Urinary bladder (tissue), 3 donors: ENCODE measurements at regions not wholly inside any gene's neighbourhood (a gene's known extent, or its start where the extent isn't known, plus 50 kb on each side); places are given as distances from the start of the nearest gene placed in this dataset.
"Not testable (repeated sequence)": the region's sequence is repeated elsewhere in the genome, so short reads cannot be mapped to it uniquely, and the experiment has no call there.

ENCODE experiments used
- DNase-seq: peaks from one replicate; pipeline ENCODE4 v3.0.0-alpha.2; 2015; ENCODE audit errors: extremely low spot score
- H3K27ac ChIP-seq: one replicate; pipeline ENCODE4 v1.5.1; 2013; ENCODE audit warnings: low read depth, mild to moderate bottlenecking, moderate library complexity
- H3K36me3 ChIP-seq: one replicate; pipeline ENCODE4 v1.6.1; 2013; ENCODE audit warnings: mild to moderate bottlenecking, moderate library complexity; ENCODE audit not compliant: insufficient read depth
- H3K4me1 ChIP-seq: one replicate; pipeline ENCODE4 v1.6.1; 2013; ENCODE audit warnings: mild to moderate bottlenecking, moderate library complexity; ENCODE audit not compliant: insufficient read depth
- H3K4me3 ChIP-seq: one replicate; pipeline ENCODE4 v1.5.1; 2013; ENCODE audit warnings: low read depth, low read length
- WGBS: extraction: QIAGEN DNeasy Blood & Tissue Kit; methylation state at CpG from one replicate; pipeline ENCODE4 v1.1.7; 2013; 5-methylcytosine and 5-hydroxymethylcytosine counted together
- donor health status: healthy with polysubstance abuse.
- donor health status: healthy.

DNA sequence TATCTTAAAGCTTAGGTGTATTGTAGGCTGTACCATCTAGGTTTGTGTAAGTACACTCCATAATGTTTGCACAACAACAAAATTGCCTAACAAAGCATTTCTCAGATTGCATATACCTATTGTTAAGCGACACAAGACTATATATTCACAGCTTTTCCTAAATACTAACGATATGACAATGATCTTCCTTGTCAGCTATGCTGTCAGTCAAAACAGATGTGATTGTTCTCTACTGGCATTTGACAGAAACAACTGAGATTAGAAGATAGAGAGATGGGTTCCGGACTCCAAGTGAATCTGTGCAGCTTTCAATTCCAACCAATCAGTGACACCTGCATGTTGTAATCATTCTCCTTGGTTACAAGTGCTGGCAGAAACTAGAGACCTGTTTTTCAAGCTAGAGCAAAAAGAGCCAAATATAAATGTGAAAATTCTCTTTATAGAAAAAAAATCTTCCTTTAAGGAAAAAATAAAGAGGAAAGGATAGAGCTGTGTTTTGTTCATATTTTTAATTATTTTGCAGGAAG lies 1232.3 kb upstream of the SLC39A10 start:
- 71% methylated on average over 3 of the region's 3 CpGs for WGBS

DNA sequence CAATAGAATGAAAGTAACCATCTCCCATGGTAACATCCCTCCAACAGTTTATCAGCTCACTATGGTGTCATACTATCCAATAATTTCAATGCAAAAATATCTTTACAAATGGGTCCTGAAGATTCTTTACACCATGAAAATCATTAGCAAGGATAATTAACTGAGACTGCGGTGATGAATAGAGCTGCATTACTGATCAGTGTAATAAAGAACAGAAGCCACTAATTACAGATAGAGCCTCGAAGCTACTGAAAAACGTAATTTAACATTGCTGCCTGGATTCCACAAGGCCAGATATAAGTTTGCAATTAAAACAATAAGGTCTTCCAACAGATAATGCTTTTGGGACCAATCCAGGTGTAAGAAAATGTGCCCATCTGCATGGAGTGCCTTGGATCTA lies 1245.8 kb upstream of the SLC39A10 start:
- WGBS: 76% methylated on average over 3 of the region's 3 CpGs
- no peaks in the 10 kb centered on the region for H3K36me3 ChIP-seq
- no peak overlapping the region for H3K27ac ChIP-seq
- no peak overlapping the region for H3K4me3 ChIP-seq
- DNase-seq: no peak
- no peaks in the 10 kb centered on the region for H3K4me1 ChIP-seq

More for the DNA sequence above, 1232.3 kb upstream of the SLC39A10 start:
- Histone ChIP-seq H3K4me1 (no peaks in the 10 kb centered on the region), H3K36me3 (no peaks in the 10 kb centered on the region), H3K4me3 (no peak overlapping the region), H3K27ac (no peak overlapping the region)
- DNase-seq: no peak

DNA sequence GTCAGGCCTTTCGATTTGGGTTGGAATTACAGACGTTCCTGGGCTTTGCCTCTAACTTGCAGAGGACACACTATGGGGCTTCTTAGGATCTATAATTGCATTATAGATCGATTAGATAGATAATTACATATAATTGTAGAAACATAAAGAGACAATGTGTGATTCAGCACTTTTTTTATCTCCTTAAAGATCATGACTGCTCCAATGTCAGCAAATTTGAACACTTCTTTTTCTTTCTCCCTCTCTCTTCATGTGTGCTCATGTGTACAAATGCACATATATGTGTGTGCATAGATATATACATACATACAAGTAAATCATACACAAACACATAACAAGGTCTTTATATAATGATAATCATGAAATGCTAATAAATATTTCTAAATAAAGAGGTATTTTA lies 1261.2 kb upstream of the SLC39A10 start:
- no peak overlapping the region for H3K27ac ChIP-seq
- H3K4me1 ChIP-seq: no peaks in the 10 kb centered on the region
- no peaks in the 10 kb centered on the region for H3K36me3 ChIP-seq
- no peak for DNase-seq
- H3K4me3 ChIP-seq: no peak overlapping the region
- WGBS: 80% methylated on average over 3 of the region's 3 CpGs

DNA sequence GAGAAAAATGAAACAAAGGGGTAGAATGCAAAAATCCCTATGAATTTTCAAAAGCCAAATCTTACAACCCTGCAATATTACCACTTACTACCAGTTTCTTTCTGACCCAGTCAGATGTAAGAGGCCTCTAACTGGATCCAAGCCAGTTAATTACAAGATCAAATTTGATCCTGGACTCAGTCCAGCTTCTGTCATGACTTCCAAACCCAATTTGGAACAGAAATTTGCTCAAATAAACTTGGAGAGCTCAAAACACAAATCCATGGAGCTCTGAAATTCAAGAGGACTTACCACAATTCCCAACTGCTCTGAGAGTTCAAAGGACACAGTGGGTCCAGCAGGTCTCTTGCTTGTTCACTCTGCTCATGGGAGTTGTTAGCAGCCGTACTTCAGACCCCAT lies 1271.7 kb upstream of the SLC39A10 start:
- Histone ChIP-seq H3K27ac (no peak overlapping the region), H3K4me3 (no peak overlapping the region), H3K36me3 (no peaks in the 10 kb centered on the region), H3K4me1 (no peaks in the 10 kb centered on the region)
- WGBS: 70% methylated on average over 1 of the region's 1 CpG
- no peak for DNase-seq

DNA sequence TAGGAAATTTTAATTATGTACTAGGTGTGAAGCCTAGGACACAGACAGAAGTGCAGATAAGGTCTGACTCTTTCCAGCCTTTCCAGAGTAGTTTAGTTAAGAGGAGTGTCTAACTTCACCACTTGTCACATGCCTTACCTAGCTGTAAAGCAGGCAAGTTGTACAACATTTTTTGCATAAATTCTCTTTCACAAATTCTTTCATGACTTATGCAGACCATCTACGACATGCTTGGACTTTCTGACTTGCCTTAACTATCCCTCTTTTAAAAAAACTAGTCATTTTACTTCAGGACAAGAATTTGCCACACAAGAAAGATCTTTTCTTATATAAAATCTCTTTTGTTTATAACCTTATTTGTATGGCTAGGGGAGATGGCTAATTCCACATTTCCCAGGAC lies 1273.6 kb upstream of the SLC39A10 start:
- H3K36me3 ChIP-seq: no peaks in the 10 kb centered on the region
- H3K4me1 ChIP-seq: no peaks in the 10 kb centered on the region
- 38% methylated on average over 1 of the region's 1 CpG for WGBS
- no peak overlapping the region for H3K27ac ChIP-seq
- no peak overlapping the region for H3K4me3 ChIP-seq
- no peak for DNase-seq

DNA sequence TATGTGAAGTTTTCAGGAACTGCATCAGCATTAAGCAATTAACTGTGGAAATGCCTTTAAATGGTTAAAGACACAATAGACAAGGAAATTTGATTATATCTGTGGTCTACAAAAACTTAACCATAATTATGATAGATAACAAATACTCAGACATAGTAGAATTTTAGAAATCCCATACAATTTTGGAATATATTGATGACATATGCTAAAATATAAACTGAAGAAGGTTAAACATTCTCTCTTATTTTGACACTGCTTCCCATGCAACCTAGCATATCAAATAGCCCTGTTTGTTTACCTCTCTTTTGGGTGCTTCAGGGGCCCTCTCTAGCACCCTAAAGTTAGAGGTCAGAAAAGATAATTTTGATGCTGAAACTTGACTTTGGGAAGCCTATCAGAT lies 1274.8 kb upstream of the SLC39A10 start:
- DNase-seq: no peak
- no peak overlapping the region for H3K4me3 ChIP-seq
- no peaks in the 10 kb centered on the region for H3K4me1 ChIP-seq
- H3K36me3 ChIP-seq: no peaks in the 10 kb centered on the region
- H3K27ac ChIP-seq: no peak overlapping the region

DNA sequence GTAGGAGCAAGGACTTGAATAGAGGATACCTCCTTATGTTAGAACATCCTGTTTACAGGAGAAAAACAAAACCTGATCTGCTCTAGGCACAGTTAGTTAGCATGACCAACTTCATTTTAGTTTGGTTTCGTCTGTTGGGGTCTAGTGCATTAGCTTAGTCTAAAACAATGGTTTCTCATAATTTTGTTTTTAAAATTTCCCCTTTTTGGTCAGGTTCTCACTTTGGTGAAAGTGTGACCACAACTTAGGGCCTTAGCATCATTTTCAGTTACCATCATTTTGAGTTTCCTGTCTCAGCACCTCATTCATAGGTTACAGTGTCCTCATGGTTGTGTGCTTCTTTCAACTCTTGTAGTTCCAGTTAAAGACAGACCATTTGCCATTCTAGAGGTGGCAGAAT lies 1277.0 kb upstream of the SLC39A10 start:
- no peaks in the 10 kb centered on the region for H3K36me3 ChIP-seq
- WGBS: 65% methylated on average over 1 of the region's 1 CpG
- no peak overlapping the region for H3K4me3 ChIP-seq
- H3K27ac ChIP-seq: no peak overlapping the region
- DNase-seq: no peak
- H3K4me1 ChIP-seq: no peaks in the 10 kb centered on the region

DNA sequence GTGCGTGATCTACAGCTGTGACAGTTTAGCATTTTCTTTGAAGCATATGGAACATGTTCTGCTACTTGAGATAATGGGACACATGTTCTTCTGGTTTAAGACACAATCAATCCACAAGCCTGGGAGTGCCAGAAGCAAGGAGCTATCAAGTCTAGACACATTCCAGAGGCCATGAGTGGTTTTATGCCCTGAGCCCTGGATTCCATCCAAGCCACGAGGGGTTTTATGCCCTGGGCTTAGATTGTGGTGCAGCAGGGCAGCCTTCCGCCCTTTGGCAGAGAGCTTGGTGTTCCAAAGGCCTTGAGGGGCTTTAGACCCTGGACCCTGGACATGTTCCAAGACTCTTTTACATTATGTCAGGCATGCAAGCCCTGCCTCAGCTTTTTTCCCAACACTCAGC lies 1289.6 kb upstream of the SLC39A10 start:
- not testable (repeated sequence) for H3K27ac ChIP-seq, H3K4me1 ChIP-seq, H3K36me3 ChIP-seq, H3K4me3 ChIP-seq, DNase-seq
- WGBS: 55% methylated on average over 3 of the region's 3 CpGs

DNA sequence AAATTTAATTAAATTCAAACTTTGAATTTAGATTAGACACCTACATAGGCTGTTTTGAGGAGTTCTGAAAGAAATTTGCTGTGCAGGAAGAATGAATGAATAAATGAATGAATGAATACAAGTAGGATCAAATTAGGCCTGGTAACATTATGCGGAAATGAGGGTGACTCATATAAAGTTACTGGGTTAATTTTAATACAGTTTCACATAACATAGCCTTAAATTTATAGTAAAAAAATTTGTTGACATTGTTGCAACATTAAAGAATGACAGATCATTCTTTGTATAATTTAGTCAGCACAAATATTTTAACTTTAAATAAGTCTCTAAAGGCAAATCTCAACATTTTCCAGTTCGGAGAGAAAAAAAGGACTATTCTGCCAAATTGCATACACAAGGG lies 1293.1 kb upstream of the SLC39A10 start:
- 81% methylated on average over 2 of the region's 2 CpGs for WGBS
- DNase-seq: no peak
- no peak overlapping the region for H3K4me3 ChIP-seq
- H3K27ac ChIP-seq: no peak overlapping the region
- no peaks in the 10 kb centered on the region for H3K36me3 ChIP-seq
- H3K4me1 ChIP-seq: no peaks in the 10 kb centered on the region

DNA sequence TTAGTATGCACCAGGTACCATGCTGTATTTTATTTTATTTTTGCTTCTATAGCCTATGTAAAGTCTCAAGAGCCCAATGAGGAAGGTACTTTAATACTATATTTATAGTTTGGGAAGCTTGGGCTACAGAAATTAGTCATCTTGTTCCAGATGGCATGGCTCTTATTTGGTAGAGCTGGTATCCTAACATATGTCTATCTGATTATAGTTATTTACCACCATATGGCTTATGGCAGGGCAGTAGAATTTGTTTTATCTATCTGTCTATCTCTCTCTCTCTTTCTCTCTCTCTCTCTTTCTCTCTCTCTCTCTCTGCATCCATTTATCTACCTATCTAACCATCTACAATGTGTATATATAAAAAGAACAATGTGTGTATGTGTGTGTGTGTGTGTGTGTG lies 1293.7 kb upstream of the SLC39A10 start:
- Histone ChIP-seq H3K36me3 (no peaks in the 10 kb centered on the region), H3K4me1 (no peaks in the 10 kb centered on the region), H3K27ac (no peak overlapping the region), H3K4me3 (no peak overlapping the region)
- DNase-seq: no peak

DNA sequence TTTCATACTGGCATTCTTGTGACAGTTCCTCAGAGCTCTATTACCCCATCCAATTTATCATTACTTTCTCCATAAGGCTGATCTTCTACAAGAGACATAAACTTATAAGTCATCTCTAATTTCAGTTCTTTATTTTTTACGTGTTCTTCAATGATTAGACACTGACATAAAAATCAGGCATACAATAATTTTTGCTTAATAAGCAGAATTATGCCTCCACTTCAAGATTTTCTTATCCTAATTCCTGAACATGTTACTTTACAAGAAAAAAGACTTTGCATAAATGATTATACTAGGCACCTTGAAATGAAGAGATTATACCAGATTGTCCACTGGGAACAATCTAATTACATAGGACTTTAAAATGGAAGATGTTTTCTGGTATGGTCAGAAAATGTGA lies 1304.5 kb upstream of the SLC39A10 start:
- Histone ChIP-seq H3K4me3 (no peak overlapping the region), H3K27ac (no peak overlapping the region), H3K4me1 (no peaks in the 10 kb centered on the region), H3K36me3 (no peaks in the 10 kb centered on the region)
- WGBS: 74% methylated on average over 1 of the region's 1 CpG
- no peak for DNase-seq

DNA sequence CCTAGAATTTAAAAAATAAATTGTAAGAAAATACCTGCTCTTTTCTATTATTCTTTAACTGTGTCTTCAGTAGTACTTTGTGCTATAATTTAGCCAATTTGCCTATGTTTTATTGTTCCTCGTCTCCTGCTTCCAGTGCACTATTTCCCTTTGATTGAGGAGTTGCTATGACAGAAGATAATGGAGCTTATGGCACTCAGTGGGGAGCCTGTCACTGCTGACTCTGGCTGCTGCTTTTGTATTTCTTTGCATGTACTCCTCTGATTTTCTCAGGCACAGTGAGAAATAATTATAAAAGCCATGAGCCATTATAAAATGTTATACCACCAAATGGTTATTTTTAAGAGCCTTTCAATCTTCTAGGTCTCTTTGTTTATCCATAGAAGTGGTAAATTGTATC lies 1310.8 kb upstream of the SLC39A10 start:
- no peak for DNase-seq
- Histone ChIP-seq H3K4me3 (no peak overlapping the region), H3K27ac (no peak overlapping the region), H3K4me1 (no peaks in the 10 kb centered on the region), H3K36me3 (no peaks in the 10 kb centered on the region)
- 45% methylated on average over 1 of the region's 1 CpG for WGBS

DNA sequence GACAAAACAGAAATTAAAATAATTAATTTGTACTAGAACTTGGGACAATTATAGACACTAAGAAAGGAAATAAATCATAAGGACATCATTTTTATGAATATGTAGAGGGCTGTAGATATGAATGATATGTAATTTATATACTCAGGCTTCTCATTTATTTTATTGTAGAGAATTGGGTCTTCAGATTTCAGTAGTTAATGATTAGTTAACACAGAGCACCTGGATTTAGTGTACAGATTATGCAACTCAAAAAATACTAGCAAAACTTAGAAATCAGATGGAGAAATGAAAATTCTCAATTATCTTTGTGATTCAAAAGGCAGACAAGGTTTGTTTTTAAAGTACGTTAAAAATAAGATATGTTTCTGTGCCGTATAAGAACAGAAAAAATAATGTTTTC lies 1311.7 kb upstream of the SLC39A10 start:
- Histone ChIP-seq H3K4me3 (no peak overlapping the region), H3K36me3 (no peaks in the 10 kb centered on the region), H3K4me1 (no peaks in the 10 kb centered on the region), H3K27ac (no peak overlapping the region)
- no peak for DNase-seq
- WGBS: 84% methylated on average over 2 of the region's 2 CpGs

DNA sequence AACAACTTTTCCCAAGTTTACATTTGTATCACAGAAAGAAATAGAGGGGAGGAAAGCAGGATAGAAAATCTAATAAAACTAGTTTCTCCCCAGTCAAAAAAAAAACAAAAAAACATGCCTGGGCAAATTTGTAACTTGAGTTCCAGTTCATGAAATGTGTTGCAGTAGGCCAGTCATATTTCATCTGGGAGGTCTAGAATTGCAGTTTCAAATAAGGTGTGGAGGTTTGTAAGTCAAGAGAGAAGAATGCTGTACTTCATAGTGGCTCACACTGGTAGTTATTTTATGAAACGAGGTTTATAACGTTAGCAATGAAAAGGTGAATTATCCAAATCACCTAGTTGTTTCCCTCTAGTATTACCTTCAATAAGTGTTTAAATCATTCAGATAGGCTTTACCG lies 1313.9 kb upstream of the SLC39A10 start:
- no peaks in the 10 kb centered on the region for H3K36me3 ChIP-seq
- no peak overlapping the region for H3K27ac ChIP-seq
- DNase-seq: no peak
- WGBS: 89% methylated on average over 3 of the region's 3 CpGs
- no peak overlapping the region for H3K4me3 ChIP-seq
- H3K4me1 ChIP-seq: no peaks in the 10 kb centered on the region

DNA sequence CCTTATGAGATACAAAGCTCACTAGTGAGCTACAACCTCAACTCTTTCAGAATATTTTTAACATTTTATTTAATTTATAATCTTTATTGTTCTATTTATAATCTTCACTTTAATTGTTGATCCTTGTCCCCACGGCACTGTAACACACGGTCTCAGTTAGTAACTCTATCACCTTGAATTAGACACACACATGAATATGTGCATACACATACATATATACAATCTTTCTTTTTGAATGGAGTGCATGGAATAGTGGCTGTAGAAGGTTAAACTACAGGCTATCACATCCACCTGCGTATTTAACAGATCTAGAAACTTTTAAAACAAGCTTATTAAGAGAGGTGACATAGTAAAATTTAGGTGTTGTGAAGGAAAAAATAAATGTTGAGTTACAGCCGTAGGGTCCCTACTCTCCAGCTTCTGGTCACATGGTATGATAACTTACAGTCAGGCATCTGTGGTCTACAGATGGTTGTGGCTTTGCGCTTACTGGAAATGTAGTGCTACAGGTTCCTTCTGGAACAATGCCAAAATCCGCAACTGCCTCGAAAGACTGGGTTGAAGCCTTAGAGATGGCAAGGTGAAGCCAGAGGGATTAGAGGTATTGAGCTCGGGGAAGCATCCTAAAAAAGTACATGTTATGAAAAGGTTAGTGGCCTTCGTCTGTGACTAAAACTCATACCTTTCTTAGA lies 1324.1 kb upstream of the SLC39A10 start:
- Histone ChIP-seq H3K36me3 (no peaks in the 10 kb centered on the region), H3K4me1 (no peaks in the 10 kb centered on the region), H3K27ac (no peak overlapping the region), H3K4me3 (no peak overlapping the region)
- DNase-seq: no peak
- WGBS: 78% methylated on average over 9 of the region's 9 CpGs
